NCI-H187 (cell line): ENCODE measurements at regions not wholly inside any gene's neighbourhood (a gene's known extent, or its start where the extent isn't known, plus 50 kb on each side); places are given as distances from the start of the nearest gene placed in this dataset.

Experiments used
- DNase-seq, 2 experiments: peaks; one replicate each; lab custom pipeline; 2025; lab: John Stamatoyannopoulos, UW

- DNase-seq: no peak
Measured at GRCh38 chr3:102114264-102114979, 265.1 kb downstream of the NFKBIZ start.

- no peak for DNase-seq
Measured at GRCh38 chr3:102122527-102122926, 273.2 kb downstream of the NFKBIZ start.

GRCh38 chr3:102123590-102124190 is 274.4 kb downstream of the NFKBIZ start:
- DNase-seq: no peak

- no peak for DNase-seq
Measured at GRCh38 chr3:102124282-102124681, 275.0 kb downstream of the NFKBIZ start.

- DNase-seq: no peak
Measured at GRCh38 chr3:102124704-102125103, 275.4 kb downstream of the NFKBIZ start.

- no peak for DNase-seq
Measured at GRCh38 chr3:102125197-102125993, 276.1 kb downstream of the NFKBIZ start.

- DNase-seq: no peak
Measured at GRCh38 chr3:102125994-102126368, 276.7 kb downstream of the NFKBIZ start.

- DNase-seq: no peak
Measured at GRCh38 chr3:102129760-102130608, 280.7 kb downstream of the NFKBIZ start.

- DNase-seq: no peak
Measured at GRCh38 chr3:102132370-102132769, 283.1 kb downstream of the NFKBIZ start.

- DNase-seq: no peak
Measured at GRCh38 chr3:102133376-102133775, 284.1 kb downstream of the NFKBIZ start.

- DNase-seq: no peak
Measured at GRCh38 chr3:102135316-102135715, 286.0 kb downstream of the NFKBIZ start.

- DNase-seq: no peak
Measured at GRCh38 chr3:102136183-102136582, 286.9 kb downstream of the NFKBIZ start.

GRCh38 chr3:102140116-102140515 is 290.8 kb downstream of the NFKBIZ start:
- no peak for DNase-seq

GRCh38 chr3:102141096-102141927 is 292.0 kb downstream of the NFKBIZ start:
- no peak for DNase-seq

- DNase-seq: no peak
Measured at GRCh38 chr3:102141928-102142239, 292.6 kb downstream of the NFKBIZ start.

GRCh38 chr3:102142379-102143060 is 292.3 kb upstream of the ZPLD1 start:
- no peak for DNase-seq

- no peak for DNase-seq
Measured at GRCh38 chr3:102143536-102143935, 291.3 kb upstream of the ZPLD1 start.

GRCh38 chr3:102144063-102144462 is 290.8 kb upstream of the ZPLD1 start:
- DNase-seq: no peak

- DNase-seq: no peak
Measured at GRCh38 chr3:102148598-102149337, 286.0 kb upstream of the ZPLD1 start.

- DNase-seq: no peak
Measured at GRCh38 chr3:102151935-102152334, 282.9 kb upstream of the ZPLD1 start.
